ENCODE measurements at regions not wholly inside any gene's neighbourhood (a gene's known extent, or its start where the extent isn't known, plus 50 kb on each side); places are given as distances from the start of the nearest gene placed in this dataset.

GRCh38 chr2:35298493-35298892 lies 1057.1 kb upstream of the CRIM1 start:
- no peak overlapping the region for H3K27ac ChIP-seq (ENCODE audit: low read depth in 2 of 2, low read length in 1 of 2)
- no peaks in the 10 kb centered on the region for H3K9me3 ChIP-seq
- ChIA-PET CTCF (no interaction called here), POLR2A (no interaction called here)
- no peaks in the 10 kb centered on the region for H3K9me2 ChIP-seq
- no peak for DNase-seq
- H3K9ac ChIP-seq: no peak overlapping the region
- H3K79me2 ChIP-seq (ENCODE audit: insufficient read depth): no peaks in the 10 kb centered on the region
- H3K27me3 ChIP-seq (ENCODE audit: insufficient read depth): no peaks in the 10 kb centered on the region
- no peak for TF ChIP-seq IRF3 (IDR thresholded peaks at IDR 0.05; ENCODE audit: low read depth, low read length)
- no peak for TF ChIP-seq POLR2AphosphoS5 (IDR thresholded peaks at IDR 0.05; ENCODE audit: low read depth, low read length)
- TF ChIP-seq ZBTB33 (IDR thresholded peaks at IDR 0.05; ENCODE audit: borderline replicate concordance, low read depth): no peak
- TF ChIP-seq TEAD4 (IDR thresholded peaks at IDR 0.05; ENCODE audit: borderline replicate concordance, insufficient read depth): no peak
- no peak for TF ChIP-seq MXI1 (IDR thresholded peaks at IDR 0.05; ENCODE audit: low read depth, low read length)
- TF ChIP-seq FOXJ3 (CRISPR knock-in tag; IDR thresholded peaks at IDR 0.05): no peak
- no peak for TF ChIP-seq RAD21 (IDR thresholded peaks at IDR 0.05; ENCODE audit: low read length)
- TF ChIP-seq SMC3 (IDR thresholded peaks at IDR 0.05; ENCODE audit: low read depth, low read length): no peak
- no peak for TF ChIP-seq FOSL2 (IDR thresholded peaks at IDR 0.05; ENCODE audit: borderline replicate concordance, low read depth)
- no peak for TF ChIP-seq SIN3A (IDR thresholded peaks at IDR 0.05; ENCODE audit: borderline replicate concordance, low read depth, low read length)
- TF ChIP-seq RXRA (IDR thresholded peaks at IDR 0.05; ENCODE audit: borderline replicate concordance, low read depth): no peak
- no peak for TF ChIP-seq MEF2A (IDR thresholded peaks at IDR 0.05; ENCODE audit: borderline replicate concordance, low read depth)
- TF ChIP-seq EZH2phosphoT487 (IDR thresholded peaks at IDR 0.05; ENCODE audit: borderline replicate concordance, low read depth): no peak
- no peak for TF ChIP-seq TAF1 (IDR thresholded peaks at IDR 0.05; ENCODE audit: borderline replicate concordance, low read depth, low read length)
- no peak for TF ChIP-seq NFIC (IDR thresholded peaks at IDR 0.05; ENCODE audit: borderline replicate concordance)
- TF ChIP-seq CTCF (IDR thresholded peaks at IDR 0.05): no peak
- TF ChIP-seq GABPA (IDR thresholded peaks at IDR 0.05; ENCODE audit: low read depth): no peak
- TF ChIP-seq YY1 (IDR thresholded peaks at IDR 0.05; ENCODE audit: low read depth): no peak
- no peaks in the 10 kb centered on the region for H3K4me1 ChIP-seq (ENCODE audit: control insufficient read depth in 1 of 2, insufficient read depth in 2 of 2, low read depth in 1 of 2, low read length in 1 of 2)
- H3K4me2 ChIP-seq: no peak overlapping the region
- no peaks in the 10 kb centered on the region for H3K36me3 ChIP-seq (replicated peaks in 1 of 2; ENCODE audit: control insufficient read depth in 1 of 2, insufficient read depth in 2 of 2, low read length in 1 of 2)
- 6% methylated on average over 4 of the region's 4 CpGs for WGBS (ENCODE audit: low lambda C conversion rate)
- no peaks in the 10 kb centered on the region for H3F3A ChIP-seq (replicated peaks; ENCODE audit: insufficient read depth)
- no peaks in the 10 kb centered on the region for H4K20me1 ChIP-seq (ENCODE audit: insufficient read depth)
- no peak overlapping the region for H2AFZ ChIP-seq (ENCODE audit: low read depth)
- H3K4me3 ChIP-seq (ENCODE audit: low read depth in 2 of 2, low read length in 1 of 2): no peak overlapping the region

Data from SK-N-SH (cell line).